KMS-11 (cell line): ENCODE measurements at regions not wholly inside any gene's neighbourhood (a gene's known extent, or its start where the extent isn't known, plus 50 kb on each side); places are given as distances from the start of the nearest gene placed in this dataset.

ENCODE experiments used
- H2AFZ ChIP-seq: fragments of 200-600 bp; sonication (generic); 2 replicates; pipeline ENCODE4 v1.6.1; 2016; ENCODE audit warnings: antibody characterized with exemption, mixed run types, low read depth
- H3K27ac ChIP-seq: fragments of 200-600 bp; sonication (generic); 2 replicates; pipeline ENCODE4 v1.6.1; 2016; ENCODE audit warnings: mild to moderate bottlenecking, mixed run types
- H3K27me3 ChIP-seq: fragments of 200-600 bp; sonication (generic); 2 replicates; pipeline ENCODE4 v1.6.1; 2017; ENCODE audit warnings: mild to moderate bottlenecking, low read depth, mixed run types, moderate library complexity; ENCODE audit not compliant: insufficient read depth
- H3K36me3 ChIP-seq: fragments of 200-600 bp; sonication (generic); 2 replicates; pipeline ENCODE4 v1.6.1; 2017; ENCODE audit warnings: mild to moderate bottlenecking, mixed run types; ENCODE audit not compliant: insufficient read depth
- H3K4me1 ChIP-seq: fragments of 200-600 bp; sonication (generic); 2 replicates; pipeline ENCODE4 v1.6.1; 2016; ENCODE audit warnings: mild to moderate bottlenecking, low read depth, mixed run types; ENCODE audit not compliant: poor library complexity, severe bottlenecking
- H3K4me2 ChIP-seq: fragments of 200-600 bp; sonication (generic); 2 replicates; pipeline ENCODE4 v1.7.0; 2016; ENCODE audit warnings: mild to moderate bottlenecking, mixed run types
- H3K4me3 ChIP-seq: fragments of 200-600 bp; sonication (generic); IDR thresholded peaks from 2 replicates; pipeline ENCODE4 v1.6.1; 2017; ENCODE audit warnings: low read depth, low read length, mixed read lengths; ENCODE audit not compliant: insufficient read depth
- H3K79me2 ChIP-seq: fragments of 200-600 bp; sonication (generic); 2 replicates; pipeline ENCODE4 v1.6.1; 2016; ENCODE audit warnings: low read depth, mixed run types; ENCODE audit not compliant: insufficient read depth
- H3K9ac ChIP-seq: fragments of 200-600 bp; sonication (generic); 2 replicates; pipeline ENCODE4 v1.6.1; 2016; ENCODE audit warnings: mild to moderate bottlenecking, mixed run types
- H4K20me1 ChIP-seq: fragments of 200-600 bp; sonication (generic); 2 replicates; pipeline ENCODE4 v1.6.1; 2016; ENCODE audit warnings: mild to moderate bottlenecking, mixed run types; ENCODE audit not compliant: insufficient read depth
- TF ChIP-seq, protein P1 (sequence below): fragments of 200-600 bp; sonication (generic); conservative IDR thresholded peaks from 2 replicates; pipeline ENCODE4 v1.6.1; 2017; ENCODE audit warnings: low read depth, mild to moderate bottlenecking, antibody characterized with exemption, low read length, moderate library complexity, mixed read lengths

DNA sequence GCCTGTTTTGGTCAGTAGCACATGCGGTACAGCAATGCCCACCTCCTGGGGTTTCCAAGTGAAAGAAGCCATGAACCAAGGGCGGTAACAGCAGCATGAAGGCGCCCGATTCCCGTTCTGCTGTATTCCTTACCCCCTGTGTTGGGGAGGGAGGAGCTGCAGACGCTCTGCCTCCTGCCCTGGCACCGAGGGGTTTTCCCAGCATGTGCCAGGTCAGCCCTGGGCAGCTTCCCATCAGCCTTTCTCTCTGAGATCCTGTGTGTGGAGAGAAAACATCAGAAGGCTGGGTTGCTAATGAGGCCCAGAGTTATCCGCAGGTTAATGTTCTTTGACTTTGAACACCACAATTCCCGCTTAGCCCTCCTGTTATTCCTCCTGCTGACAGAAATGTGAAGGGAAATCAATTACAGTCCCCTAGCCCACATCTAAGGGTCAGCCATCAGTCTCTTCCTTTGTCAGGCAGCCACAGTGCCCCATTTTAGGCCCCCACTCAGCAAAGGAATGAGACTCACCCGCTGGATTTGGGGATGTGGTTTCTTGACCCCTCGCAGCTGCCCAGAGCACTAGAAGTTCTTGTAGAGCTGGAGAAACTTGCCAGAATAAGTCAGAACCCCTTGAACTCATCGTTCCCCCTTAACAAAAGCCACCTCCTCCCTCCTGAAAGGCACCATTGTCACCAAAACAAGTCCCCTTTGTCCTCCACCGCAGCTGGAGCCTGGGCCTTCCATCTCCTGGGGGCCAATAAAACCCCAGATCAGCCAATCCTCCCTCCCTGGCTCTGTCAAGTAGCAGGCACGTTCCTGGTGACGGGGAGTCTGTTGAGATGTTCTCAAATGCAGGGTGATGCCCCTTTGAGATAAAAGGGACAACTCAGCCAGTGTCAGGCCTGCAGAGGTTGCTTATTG is 168.5 kb downstream of the KATNIP start:
- no peaks in the 10 kb centered on the region for H3K4me1 ChIP-seq

DNA sequence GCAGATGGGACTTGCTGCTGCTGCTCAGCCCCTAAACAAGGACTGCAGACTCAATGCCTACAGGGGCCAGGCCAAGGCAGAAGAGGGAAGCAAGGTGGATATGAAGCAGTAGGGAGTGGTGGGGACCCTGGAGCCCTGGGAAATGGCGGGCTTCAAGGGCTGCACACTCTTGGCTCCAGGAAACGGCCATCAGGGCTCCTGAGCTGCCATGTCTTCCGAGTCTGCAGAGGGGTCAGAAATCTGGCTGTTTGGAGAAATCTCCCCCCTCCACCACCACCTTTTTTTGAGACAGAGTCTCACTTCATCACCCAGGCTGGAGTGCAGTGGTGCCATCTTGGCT is 169.1 kb downstream of the KATNIP start:
- H3K4me1 ChIP-seq: no peaks in the 10 kb centered on the region
- no peak overlapping the region for H3K4me3 ChIP-seq
- H3K36me3 ChIP-seq: no peaks in the 10 kb centered on the region
- no peak overlapping the region for H3K27ac ChIP-seq
- no peaks in the 10 kb centered on the region for H3K27me3 ChIP-seq
- TF ChIP-seq, protein P1, sequence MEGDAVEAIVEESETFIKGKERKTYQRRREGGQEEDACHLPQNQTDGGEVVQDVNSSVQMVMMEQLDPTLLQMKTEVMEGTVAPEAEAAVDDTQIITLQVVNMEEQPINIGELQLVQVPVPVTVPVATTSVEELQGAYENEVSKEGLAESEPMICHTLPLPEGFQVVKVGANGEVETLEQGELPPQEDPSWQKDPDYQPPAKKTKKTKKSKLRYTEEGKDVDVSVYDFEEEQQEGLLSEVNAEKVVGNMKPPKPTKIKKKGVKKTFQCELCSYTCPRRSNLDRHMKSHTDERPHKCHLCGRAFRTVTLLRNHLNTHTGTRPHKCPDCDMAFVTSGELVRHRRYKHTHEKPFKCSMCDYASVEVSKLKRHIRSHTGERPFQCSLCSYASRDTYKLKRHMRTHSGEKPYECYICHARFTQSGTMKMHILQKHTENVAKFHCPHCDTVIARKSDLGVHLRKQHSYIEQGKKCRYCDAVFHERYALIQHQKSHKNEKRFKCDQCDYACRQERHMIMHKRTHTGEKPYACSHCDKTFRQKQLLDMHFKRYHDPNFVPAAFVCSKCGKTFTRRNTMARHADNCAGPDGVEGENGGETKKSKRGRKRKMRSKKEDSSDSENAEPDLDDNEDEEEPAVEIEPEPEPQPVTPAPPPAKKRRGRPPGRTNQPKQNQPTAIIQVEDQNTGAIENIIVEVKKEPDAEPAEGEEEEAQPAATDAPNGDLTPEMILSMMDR: no peak
- H3K79me2 ChIP-seq: no peaks in the 10 kb centered on the region
- H3K9ac ChIP-seq: no peak overlapping the region
- no peak overlapping the region for H3K4me2 ChIP-seq
- H2AFZ ChIP-seq: no peak overlapping the region
- H4K20me1 ChIP-seq: no peaks in the 10 kb centered on the region

More for the DNA sequence above, 168.5 kb downstream of the KATNIP start:
- no peak overlapping the region for H3K4me3 ChIP-seq
- H4K20me1 ChIP-seq: no peaks in the 10 kb centered on the region
- H3K36me3 ChIP-seq: no peaks in the 10 kb centered on the region
- no peaks in the 10 kb centered on the region for H3K79me2 ChIP-seq
- H3K4me2 ChIP-seq: no peak overlapping the region
- H3K9ac ChIP-seq: no peak overlapping the region
- no peak overlapping the region for H3K27ac ChIP-seq
- H2AFZ ChIP-seq: no peak overlapping the region
- no peaks in the 10 kb centered on the region for H3K27me3 ChIP-seq
- TF ChIP-seq, protein P1: no peak

DNA sequence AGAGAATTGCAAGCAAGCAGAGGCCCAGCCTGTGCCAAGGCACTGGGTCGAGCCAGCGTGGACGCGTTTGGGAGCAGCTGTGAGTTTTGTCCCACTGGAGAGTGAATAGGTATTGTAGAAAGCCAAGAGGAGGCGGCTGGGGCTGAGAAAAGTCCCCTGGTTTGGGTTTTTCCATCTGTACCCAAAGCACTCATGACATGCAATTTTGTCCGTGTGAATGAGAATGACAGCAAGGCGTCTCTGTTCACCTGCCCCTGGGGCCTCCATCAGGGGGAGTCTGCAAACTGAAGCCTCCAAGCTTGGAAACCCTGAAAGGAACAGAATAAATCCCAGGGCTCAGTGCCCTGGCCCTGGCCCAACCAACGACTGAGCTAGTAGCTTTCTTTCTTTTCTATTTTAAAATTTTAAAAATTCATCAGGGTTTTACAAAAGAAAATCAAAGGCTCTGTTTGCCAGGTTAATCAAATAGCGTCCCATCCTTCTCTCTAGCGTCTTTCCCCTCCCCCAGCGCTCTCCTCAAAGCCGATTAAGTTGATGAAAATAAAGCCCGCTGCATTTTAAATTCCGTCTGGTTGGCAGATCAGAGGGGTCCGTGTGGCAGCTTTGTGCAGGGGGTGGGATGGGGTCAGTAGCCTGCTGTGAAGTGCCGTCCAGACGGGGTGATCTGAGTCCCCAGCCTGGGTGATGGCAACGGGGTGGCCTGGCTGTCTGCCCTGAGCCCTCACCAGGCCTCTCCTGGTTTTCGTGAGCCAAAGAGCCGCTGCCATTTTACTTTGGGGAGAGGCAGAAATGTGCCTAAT is 171.0 kb downstream of the KATNIP start:
- no peak overlapping the region for H3K4me3 ChIP-seq
- H2AFZ ChIP-seq: no peak overlapping the region
- no peaks in the 10 kb centered on the region for H4K20me1 ChIP-seq
- H3K27ac ChIP-seq: no peak overlapping the region
- H3K27me3 ChIP-seq: no peaks in the 10 kb centered on the region
- H3K9ac ChIP-seq: no peak overlapping the region
- H3K36me3 ChIP-seq: no peaks in the 10 kb centered on the region
- no peak overlapping the region for H3K4me2 ChIP-seq
- no peaks in the 10 kb centered on the region for H3K4me1 ChIP-seq
- no peaks in the 10 kb centered on the region for H3K79me2 ChIP-seq
- TF ChIP-seq, protein P1: no peak

DNA sequence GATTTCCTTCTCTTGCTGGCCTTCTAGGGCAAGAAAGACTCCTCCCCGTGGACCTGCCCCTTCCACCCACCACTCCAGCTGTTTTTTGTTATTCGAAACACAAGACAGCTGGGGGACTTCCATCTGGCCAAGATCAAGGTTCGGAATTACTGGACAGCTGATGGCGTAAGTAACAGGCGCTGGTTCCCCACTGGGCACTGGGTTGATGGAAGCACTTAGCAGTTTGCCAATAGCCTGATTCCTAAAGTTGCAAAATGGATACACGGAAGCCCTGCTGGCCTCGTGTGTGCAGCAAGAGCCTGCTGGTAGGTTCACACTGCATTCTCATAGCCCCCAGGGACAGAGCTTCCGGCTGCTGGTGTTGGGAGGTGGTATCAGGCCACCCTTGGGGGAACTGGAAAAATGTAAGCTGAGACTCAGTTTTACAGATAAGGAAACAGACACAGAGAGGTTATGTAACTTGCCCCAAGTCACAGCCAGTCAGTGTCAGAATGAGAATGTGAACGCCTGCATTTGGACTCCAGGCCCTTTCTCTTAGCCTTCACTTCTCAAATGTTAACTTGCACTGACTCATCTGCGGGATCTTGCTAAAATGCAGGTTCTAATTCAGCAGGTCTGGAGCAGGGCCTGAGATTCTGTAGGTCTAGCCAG is 171.7 kb downstream of the KATNIP start:
- no peaks in the 10 kb centered on the region for H3K36me3 ChIP-seq
- no peaks in the 10 kb centered on the region for H4K20me1 ChIP-seq
- no peaks in the 10 kb centered on the region for H3K4me1 ChIP-seq
- no peak overlapping the region for H3K9ac ChIP-seq
- H3K27me3 ChIP-seq: no peaks in the 10 kb centered on the region
- TF ChIP-seq, protein P1: no peak
- no peak overlapping the region for H3K4me3 ChIP-seq
- H2AFZ ChIP-seq: no peak overlapping the region
- no peaks in the 10 kb centered on the region for H3K79me2 ChIP-seq
- H3K4me2 ChIP-seq: no peak overlapping the region
- no peak overlapping the region for H3K27ac ChIP-seq
